ENCODE measurements at regions not wholly inside any gene's neighbourhood (a gene's known extent, or its start where the extent isn't known, plus 50 kb on each side); places are given as distances from the start of the nearest gene placed in this dataset.

- Histone ChIP-seq H3K4me1 (ENCODE audit: control insufficient read depth in 5 of 5, insufficient read depth in 5 of 5, low read length in 5 of 5) (no peaks in the 10 kb centered on the region), H3K27me3 (ENCODE audit: control insufficient read depth in 5 of 5, insufficient read depth in 4 of 5, low read length in 5 of 5) (no peaks in the 10 kb centered on the region), H3K27ac (ENCODE audit: low read depth, low read length) (no peak overlapping the region), H3K4me3 (ENCODE audit: low read depth in 1 of 5, low read length in 5 of 5) (no peak overlapping the region), H3K36me3 (ENCODE audit: control insufficient read depth in 5 of 5, insufficient read depth in 5 of 5, low read length in 5 of 5) (peaks cover 0 to 4% (median 2%) of the 10 kb centered on the region in 5 donors), H3K9me3 (ENCODE audit: control insufficient read depth in 5 of 5, low read length in 5 of 5) (no peaks in the 10 kb centered on the region), H3K9ac (ENCODE audit: low read length in 5 of 5) (no peak overlapping the region)
These were observed 139.5 kb downstream of the HAUS1 start for GRCh38 chr18:46243673-46244072.

GRCh38 chr18:46246101-46246500 lies 141.9 kb downstream of the HAUS1 start:
- Histone ChIP-seq H3K9ac (ENCODE audit: low read length in 5 of 5) (no peak overlapping the region), H3K36me3 (ENCODE audit: control insufficient read depth in 5 of 5, insufficient read depth in 5 of 5, low read length in 5 of 5) (peaks cover 0 to 4% (median 0%) of the 10 kb centered on the region in 5 donors), H3K27me3 (ENCODE audit: control insufficient read depth in 5 of 5, insufficient read depth in 4 of 5, low read length in 5 of 5) (no peaks in the 10 kb centered on the region), H3K4me1 (ENCODE audit: control insufficient read depth in 5 of 5, insufficient read depth in 5 of 5, low read length in 5 of 5) (peaks cover 0 to 17% (median 9%) of the 10 kb centered on the region in 5 donors), H3K4me3 (ENCODE audit: low read depth in 1 of 5, low read length in 5 of 5) (no peak overlapping the region), H3K27ac (ENCODE audit: low read depth, low read length) (no peak overlapping the region), H3K9me3 (ENCODE audit: control insufficient read depth in 5 of 5, low read length in 5 of 5) (no peaks in the 10 kb centered on the region)

- no peaks in the 10 kb centered on the region for H3K27me3 ChIP-seq (ENCODE audit: control insufficient read depth in 5 of 5, insufficient read depth in 4 of 5, low read length in 5 of 5)
- no peak overlapping the region for H3K9ac ChIP-seq (ENCODE audit: low read length in 5 of 5)
- no peaks in the 10 kb centered on the region for H3K9me3 ChIP-seq (ENCODE audit: control insufficient read depth in 5 of 5, low read length in 5 of 5)
- H3K27ac ChIP-seq (ENCODE audit: low read depth, low read length), result no peak overlapping the region
- peaks cover 0 to 4% (median 0%) of the 10 kb centered on the region in 5 donors for H3K36me3 ChIP-seq (ENCODE audit: control insufficient read depth in 5 of 5, insufficient read depth in 5 of 5, low read length in 5 of 5)
- H3K4me1 ChIP-seq (ENCODE audit: control insufficient read depth in 5 of 5, insufficient read depth in 5 of 5, low read length in 5 of 5), result peaks cover 0 to 17% (median 11%) of the 10 kb centered on the region in 5 donors
- no peak overlapping the region for H3K4me3 ChIP-seq (ENCODE audit: low read depth in 1 of 5, low read length in 5 of 5)
These were observed 143.8 kb downstream of the HAUS1 start for GRCh38 chr18:46247942-46248341.

GRCh38 chr18:46250084-46250811 lies 146.1 kb downstream of the HAUS1 start:
- peaks cover 0 to 26% (median 17%) of the 10 kb centered on the region in 5 donors for H3K4me1 ChIP-seq (ENCODE audit: control insufficient read depth in 5 of 5, insufficient read depth in 5 of 5, low read length in 5 of 5)
- no peak overlapping the region for H3K9ac ChIP-seq (ENCODE audit: low read length in 5 of 5)
- no peaks in the 10 kb centered on the region for H3K9me3 ChIP-seq (ENCODE audit: control insufficient read depth in 5 of 5, low read length in 5 of 5)
- H3K27me3 ChIP-seq (ENCODE audit: control insufficient read depth in 5 of 5, insufficient read depth in 4 of 5, low read length in 5 of 5), result no peaks in the 10 kb centered on the region
- H3K4me3 ChIP-seq (ENCODE audit: low read depth in 1 of 5, low read length in 5 of 5), result no peak overlapping the region
- H3K36me3 ChIP-seq (ENCODE audit: control insufficient read depth in 5 of 5, insufficient read depth in 5 of 5, low read length in 5 of 5), result peaks cover 0 to 7% (median 2%) of the 10 kb centered on the region in 5 donors
- no peak overlapping the region for H3K27ac ChIP-seq (ENCODE audit: low read depth, low read length)

GRCh38 chr18:46250812-46251173 lies 146.6 kb downstream of the HAUS1 start:
- peaks cover 0 to 26% (median 17%) of the 10 kb centered on the region in 5 donors for H3K4me1 ChIP-seq (ENCODE audit: control insufficient read depth in 5 of 5, insufficient read depth in 5 of 5, low read length in 5 of 5)
- H3K27ac ChIP-seq (ENCODE audit: low read depth, low read length), result no peak overlapping the region
- H3K9me3 ChIP-seq (ENCODE audit: control insufficient read depth in 5 of 5, low read length in 5 of 5), result no peaks in the 10 kb centered on the region
- H3K36me3 ChIP-seq (ENCODE audit: control insufficient read depth in 5 of 5, insufficient read depth in 5 of 5, low read length in 5 of 5), result peaks cover 0 to 7% (median 2%) of the 10 kb centered on the region in 5 donors
- H3K27me3 ChIP-seq (ENCODE audit: control insufficient read depth in 5 of 5, insufficient read depth in 4 of 5, low read length in 5 of 5), result no peaks in the 10 kb centered on the region
- H3K4me3 ChIP-seq (ENCODE audit: low read depth in 1 of 5, low read length in 5 of 5), result no peak overlapping the region
- H3K9ac ChIP-seq (ENCODE audit: low read length in 5 of 5), result no peak overlapping the region

DNA sequence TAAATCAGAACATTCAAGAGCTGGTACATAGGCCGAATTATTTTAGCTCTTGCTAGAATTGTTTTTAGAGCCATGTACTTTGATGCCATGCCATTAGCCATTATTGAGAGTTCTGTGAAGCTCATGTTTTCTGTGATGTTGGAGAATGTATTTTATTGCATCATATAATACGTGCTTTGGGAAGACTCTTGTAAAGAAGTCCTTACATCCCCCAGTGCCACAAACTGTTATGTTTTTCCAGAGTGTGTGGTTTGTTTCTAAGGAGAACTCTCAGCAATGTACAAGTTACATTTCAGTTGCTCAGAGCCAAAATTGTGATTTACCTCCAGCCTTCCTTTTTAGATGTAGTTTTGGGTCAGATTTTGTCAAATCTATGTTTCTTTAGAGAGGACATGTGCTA lies 148.6 kb downstream of the HAUS1 start:
- Histone ChIP-seq H3K9ac (ENCODE audit: low read length in 5 of 5) (peak overlapping the region in 1 of 5 donors; percentile 35), H3K4me1 (ENCODE audit: control insufficient read depth in 5 of 5, insufficient read depth in 5 of 5, low read length in 5 of 5) (peaks cover 0 to 26% (median 17%) of the 10 kb centered on the region in 5 donors), H3K27me3 (ENCODE audit: control insufficient read depth in 5 of 5, insufficient read depth in 4 of 5, low read length in 5 of 5) (no peaks in the 10 kb centered on the region), H3K4me3 (ENCODE audit: low read depth in 1 of 5, low read length in 5 of 5) (no peak overlapping the region), H3K36me3 (ENCODE audit: control insufficient read depth in 5 of 5, insufficient read depth in 5 of 5, low read length in 5 of 5) (peaks cover 0 to 7% (median 2%) of the 10 kb centered on the region in 5 donors), H3K9me3 (ENCODE audit: control insufficient read depth in 5 of 5, low read length in 5 of 5) (no peaks in the 10 kb centered on the region), H3K27ac (ENCODE audit: low read depth, low read length) (peak overlapping the region; percentile 25)

- no peaks in the 10 kb centered on the region for H3K9me3 ChIP-seq (ENCODE audit: control insufficient read depth in 5 of 5, low read length in 5 of 5)
- no peak overlapping the region for H3K4me3 ChIP-seq (ENCODE audit: low read depth in 1 of 5, low read length in 5 of 5)
- peak overlapping the region in 1 of 5 donors; percentile 35 for H3K9ac ChIP-seq (ENCODE audit: low read length in 5 of 5)
- H3K4me1 ChIP-seq (ENCODE audit: control insufficient read depth in 5 of 5, insufficient read depth in 5 of 5, low read length in 5 of 5), result peaks cover 0 to 26% (median 17%) of the 10 kb centered on the region in 5 donors
- H3K36me3 ChIP-seq (ENCODE audit: control insufficient read depth in 5 of 5, insufficient read depth in 5 of 5, low read length in 5 of 5), result peaks cover 0 to 6% (median 0%) of the 10 kb centered on the region in 5 donors
- no peaks in the 10 kb centered on the region for H3K27me3 ChIP-seq (ENCODE audit: control insufficient read depth in 5 of 5, insufficient read depth in 4 of 5, low read length in 5 of 5)
- peak overlapping the region; percentile 16 for H3K27ac ChIP-seq (ENCODE audit: low read depth, low read length)
These were observed 149.3 kb downstream of the HAUS1 start for GRCh38 chr18:46253498-46253897.

- H3K4me1 ChIP-seq (ENCODE audit: control insufficient read depth in 5 of 5, insufficient read depth in 5 of 5, low read length in 5 of 5), result peaks cover 0 to 16% (median under 1%) of the 10 kb centered on the region in 5 donors
- H3K27me3 ChIP-seq (ENCODE audit: control insufficient read depth in 5 of 5, insufficient read depth in 4 of 5, low read length in 5 of 5), result no peaks in the 10 kb centered on the region
- H3K4me3 ChIP-seq (ENCODE audit: low read depth in 1 of 5, low read length in 5 of 5), result no peak overlapping the region
- no peaks in the 10 kb centered on the region for H3K9me3 ChIP-seq (ENCODE audit: control insufficient read depth in 5 of 5, low read length in 5 of 5)
- no peak overlapping the region for H3K27ac ChIP-seq (ENCODE audit: low read depth, low read length)
- H3K9ac ChIP-seq (ENCODE audit: low read length in 5 of 5), result no peak overlapping the region
- H3K36me3 ChIP-seq (ENCODE audit: control insufficient read depth in 5 of 5, insufficient read depth in 5 of 5, low read length in 5 of 5), result peaks cover 0 to 8% (median 0%) of the 10 kb centered on the region in 5 donors
These were observed 151.9 kb downstream of the HAUS1 start for GRCh38 chr18:46256078-46256477.

- Histone ChIP-seq H3K9ac (ENCODE audit: low read length in 5 of 5) (no peak overlapping the region), H3K36me3 (ENCODE audit: control insufficient read depth in 5 of 5, insufficient read depth in 5 of 5, low read length in 5 of 5) (peaks cover 0 to 8% (median 0%) of the 10 kb centered on the region in 5 donors), H3K27ac (ENCODE audit: low read depth, low read length) (no peak overlapping the region), H3K4me3 (ENCODE audit: low read depth in 1 of 5, low read length in 5 of 5) (no peak overlapping the region), H3K4me1 (ENCODE audit: control insufficient read depth in 5 of 5, insufficient read depth in 5 of 5, low read length in 5 of 5) (peaks cover 0 to 16% (median 0%) of the 10 kb centered on the region in 5 donors), H3K27me3 (ENCODE audit: control insufficient read depth in 5 of 5, insufficient read depth in 4 of 5, low read length in 5 of 5) (no peaks in the 10 kb centered on the region), H3K9me3 (ENCODE audit: control insufficient read depth in 5 of 5, low read length in 5 of 5) (no peaks in the 10 kb centered on the region)
These were observed 153.2 kb downstream of the HAUS1 start for GRCh38 chr18:46257366-46257765.

DNA sequence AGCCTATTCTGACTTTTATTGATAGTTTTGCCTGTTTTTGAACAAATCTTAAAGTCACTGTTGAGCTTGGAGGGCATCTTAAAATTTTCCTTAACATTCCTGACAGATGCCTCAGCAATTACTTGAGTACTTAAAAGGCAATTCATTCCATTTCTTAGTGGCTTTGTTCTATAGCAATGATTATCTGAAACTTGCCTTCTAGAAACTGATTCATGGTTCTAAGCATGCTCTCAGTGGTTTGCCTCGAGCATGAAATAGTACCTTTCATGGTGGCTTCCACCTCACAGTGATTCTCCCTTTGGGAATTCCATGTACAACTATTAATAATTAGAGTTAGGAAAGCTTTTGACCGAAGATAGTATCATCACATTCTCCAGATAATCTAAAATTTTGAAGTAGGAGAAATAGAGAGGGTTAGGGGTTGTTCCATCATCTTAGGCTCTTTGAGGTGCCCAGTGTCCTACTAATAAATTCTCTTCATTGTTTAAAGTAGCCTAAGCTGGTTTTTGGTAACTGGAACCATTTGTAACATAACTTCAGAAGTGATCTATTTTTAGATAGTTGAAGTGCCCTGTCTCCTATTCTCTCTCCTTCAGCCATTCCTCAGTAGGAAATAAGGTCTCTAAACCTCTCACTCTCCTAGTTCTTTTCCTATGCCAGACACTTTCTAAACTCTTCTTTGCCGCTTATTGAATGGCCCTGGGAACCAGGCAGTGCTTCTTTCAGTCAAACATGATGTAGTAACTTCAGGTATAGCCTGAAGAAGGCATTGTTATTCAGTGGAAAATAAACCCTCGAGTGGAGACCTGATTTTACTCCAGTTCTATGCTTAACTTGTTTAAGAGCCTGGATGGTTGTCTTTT lies 156.1 kb downstream of the HAUS1 start:
- H3K4me1 ChIP-seq (ENCODE audit: control insufficient read depth in 5 of 5, insufficient read depth in 5 of 5, low read length in 5 of 5), result peaks cover 3 to 14% (median 9%) of the 10 kb centered on the region in 5 donors

More for the DNA sequence above, 156.1 kb downstream of the HAUS1 start:
- Histone ChIP-seq H3K36me3 (ENCODE audit: control insufficient read depth in 5 of 5, insufficient read depth in 5 of 5, low read length in 5 of 5) (peaks cover 8 to 20% (median 14%) of the 10 kb centered on the region in 5 donors), H3K9ac (ENCODE audit: low read length in 5 of 5) (no peak overlapping the region), H3K9me3 (ENCODE audit: control insufficient read depth in 5 of 5, low read length in 5 of 5) (no peaks in the 10 kb centered on the region), H3K4me3 (ENCODE audit: low read depth in 1 of 5, low read length in 5 of 5) (no peak overlapping the region), H3K27ac (ENCODE audit: low read depth, low read length) (no peak overlapping the region), H3K27me3 (ENCODE audit: control insufficient read depth in 5 of 5, insufficient read depth in 4 of 5, low read length in 5 of 5) (no peaks in the 10 kb centered on the region)

Data from subcutaneous abdominal adipose tissue (tissue), 5 donors.